WTC11 (cell line): ENCODE measurements at regions not wholly inside any gene's neighbourhood (a gene's known extent, or its start where the extent isn't known, plus 50 kb on each side); places are given as distances from the start of the nearest gene placed in this dataset.

Source experiments
- ATAC-seq: fragments of 200-7000 bp; cut with Tn5 transposase; 2 replicates; pipeline ENCODE4 v1.10.0; 2021; ENCODE audit warnings: mild to moderate bottlenecking, moderate library complexity
- CTCF ChIA-PET: fragments of 300-600 bp; sonication (Branson Sonifier 250); formaldehyde crosslinking; loops from one replicate; lab custom pipeline; 2021; ENCODE audit warnings: antibody characterized with exemption; lab: Charles Lee
- POLR2A ChIA-PET: fragments of 350-600 bp; sonication (Branson Sonifier 250); formaldehyde crosslinking; loops from one replicate; lab custom pipeline; 2021; ENCODE audit warnings: antibody characterized with exemption; lab: Charles Lee
- DNase-seq: peaks from one replicate; pipeline ENCODE4 v3.0.0; 2021; ENCODE audit warnings: low spot score
- H3K27ac Mint-ChIP-seq: 2 replicates; pipeline ENCODE4 v1.8.0; 2021; ENCODE audit warnings: mixed read lengths
- H3K27me3 Mint-ChIP-seq: 2 replicates; pipeline ENCODE4 v1.8.0; 2021; ENCODE audit warnings: low read depth, mild to moderate bottlenecking, moderate library complexity, mixed read lengths
- H3K36me3 Mint-ChIP-seq: 2 replicates; pipeline ENCODE4 v1.8.0; 2021; ENCODE audit warnings: mixed read lengths
- H3K4me1 Mint-ChIP-seq: 2 replicates; pipeline ENCODE4 v1.8.0; 2022; ENCODE audit warnings: mixed read lengths
- H3K4me3 Mint-ChIP-seq: 2 replicates; pipeline ENCODE4 v1.8.0; 2021; ENCODE audit warnings: mild to moderate bottlenecking, moderate library complexity, mixed read lengths
- H3K9me3 Mint-ChIP-seq: 2 replicates; pipeline ENCODE4 v1.8.0; 2021; ENCODE audit warnings: mixed read lengths
- ATF1 ChIP-seq: sonication (generic); formaldehyde crosslinking; IDR thresholded peaks from 2 replicates; pipeline ENCODE4 v1.8.1; 2023; ENCODE audit warnings: mild to moderate bottlenecking, moderate library complexity, missing genetic modification reagents
- ATF2 ChIP-seq: sonication (generic); formaldehyde crosslinking; IDR thresholded peaks from 2 replicates; pipeline ENCODE4 v1.8.1; 2022; ENCODE audit warnings: low read depth, missing genetic modification reagents, borderline replicate concordance
- CTCF ChIP-seq: fragments of 200-600 bp; IDR thresholded peaks from 2 replicates; pipeline ENCODE4 v1.8.0; 2022; ENCODE audit warnings: antibody characterized with exemption
- GTF2I ChIP-seq: fragments of 250-450 bp; sonication (Bioruptor Pico); conservative IDR thresholded peaks from 2 replicates; pipeline ENCODE4 v1.4.0; 2021; ENCODE audit warnings: mild to moderate bottlenecking
- MXD4 ChIP-seq: fragments of 250-450 bp; sonication (Bioruptor Pico); IDR thresholded peaks from 2 replicates; pipeline ENCODE4 v1.8.0; 2021; ENCODE audit warnings: mild to moderate bottlenecking, moderate library complexity, borderline replicate concordance
- NR1H2 ChIP-seq: sonication (generic); formaldehyde crosslinking; IDR thresholded peaks from 2 replicates; pipeline ENCODE4 v1.9.0; 2021; ENCODE audit warnings: mild to moderate bottlenecking, moderate library complexity, missing genetic modification reagents
- TEAD4 ChIP-seq: sonication (generic); formaldehyde crosslinking; IDR thresholded peaks from 2 replicates; pipeline ENCODE4 v1.8.0; 2022; ENCODE audit warnings: mild to moderate bottlenecking, missing genetic modification reagents
- TP53 ChIP-seq: sonication (generic); formaldehyde crosslinking; IDR thresholded peaks from 2 replicates; pipeline ENCODE4 v1.8.1; 2023; ENCODE audit warnings: mild to moderate bottlenecking, missing genetic modification reagents
- TF ChIP-seq, protein P1 (sequence below): sonication (generic); formaldehyde crosslinking; IDR thresholded peaks from 2 replicates; pipeline ENCODE4 v1.8.0; 2023; ENCODE audit warnings: missing genetic modification reagents, mild to moderate bottlenecking, borderline replicate concordance
- TF ChIP-seq, protein P2 (sequence below): sonication (generic); formaldehyde crosslinking; IDR thresholded peaks from 2 replicates; pipeline ENCODE4 v1.8.1; 2023; ENCODE audit warnings: mild to moderate bottlenecking, missing genetic modification reagents, borderline replicate concordance
- TF ChIP-seq, protein P3 (sequence below): fragments of 250-450 bp; sonication (Bioruptor Pico); IDR thresholded peaks from 2 replicates; pipeline ENCODE4 v1.9.0; 2021; ENCODE audit warnings: moderate library complexity, mild to moderate bottlenecking, inconsistent platforms, borderline replicate concordance
- TF ChIP-seq, protein P4 (sequence below): sonication (generic); formaldehyde crosslinking; IDR thresholded peaks from 2 replicates; pipeline ENCODE4 v1.8.0; 2022; ENCODE audit warnings: mild to moderate bottlenecking, missing genetic modification reagents

DNA sequence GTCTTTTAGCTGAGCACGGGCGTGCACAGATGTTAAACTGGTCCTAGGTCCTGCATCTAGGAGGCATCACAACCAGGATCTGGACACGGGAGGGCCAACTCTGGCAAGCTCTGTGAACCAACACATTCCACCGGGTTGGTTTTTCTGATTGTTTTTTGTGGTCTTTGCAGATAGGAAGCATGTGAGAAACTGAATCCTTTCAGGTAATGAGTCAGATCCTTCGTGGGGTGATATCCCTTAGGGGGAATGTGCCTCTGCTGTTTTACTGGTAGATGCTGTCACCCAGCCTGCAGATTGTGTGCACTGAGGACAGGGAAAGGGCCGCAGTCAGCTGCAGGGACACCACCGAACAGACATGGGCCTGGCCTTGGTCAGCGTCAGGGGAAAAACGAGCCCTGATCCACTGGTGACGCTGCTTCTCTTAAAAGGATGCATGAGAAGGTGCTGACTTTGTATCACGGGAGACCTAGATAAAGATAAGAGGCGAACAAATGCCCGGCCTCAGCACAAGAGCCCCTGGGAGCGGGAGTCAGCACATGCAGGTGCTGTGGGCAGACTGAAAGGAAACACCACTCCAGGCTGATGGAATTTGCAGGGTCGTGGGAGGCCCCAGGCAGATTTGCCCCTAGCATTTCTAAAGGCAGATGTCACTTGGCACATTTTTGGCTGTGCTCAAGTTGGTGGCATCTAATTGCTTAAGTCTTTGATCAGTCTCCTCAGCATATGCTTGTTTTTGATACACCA, 51.1 kb downstream of the DOP1B start:
- Mint-ChIP-seq H3K27ac (peak overlapping the region; percentile 55), H3K27me3 (no peaks in the 10 kb centered on the region), H3K4me3 (no peak overlapping the region), H3K36me3 (no peaks in the 10 kb centered on the region), H3K4me1 (peaks cover 13% of the 10 kb centered on the region), H3K9me3 (no peaks in the 10 kb centered on the region)
- POLR2A ChIA-PET: interaction anchor here (0.7 kb wide), 2 partner anchors 26 to 52 kb away, joined by 4 read pairs; no protein-coding TSS in a partner anchor
- TF ChIP-seq ATF1 (CRISPR knock-in tag) (no peak), NR1H2 (no peak), TEAD4 (no peak), GTF2I (no peak), TP53 (CRISPR knock-in tag) (no peak), ATF2 (no peak), MXD4 (CRISPR knock-in tag) (no peak), CTCF (no peak)
- TF ChIP-seq, protein P1, sequence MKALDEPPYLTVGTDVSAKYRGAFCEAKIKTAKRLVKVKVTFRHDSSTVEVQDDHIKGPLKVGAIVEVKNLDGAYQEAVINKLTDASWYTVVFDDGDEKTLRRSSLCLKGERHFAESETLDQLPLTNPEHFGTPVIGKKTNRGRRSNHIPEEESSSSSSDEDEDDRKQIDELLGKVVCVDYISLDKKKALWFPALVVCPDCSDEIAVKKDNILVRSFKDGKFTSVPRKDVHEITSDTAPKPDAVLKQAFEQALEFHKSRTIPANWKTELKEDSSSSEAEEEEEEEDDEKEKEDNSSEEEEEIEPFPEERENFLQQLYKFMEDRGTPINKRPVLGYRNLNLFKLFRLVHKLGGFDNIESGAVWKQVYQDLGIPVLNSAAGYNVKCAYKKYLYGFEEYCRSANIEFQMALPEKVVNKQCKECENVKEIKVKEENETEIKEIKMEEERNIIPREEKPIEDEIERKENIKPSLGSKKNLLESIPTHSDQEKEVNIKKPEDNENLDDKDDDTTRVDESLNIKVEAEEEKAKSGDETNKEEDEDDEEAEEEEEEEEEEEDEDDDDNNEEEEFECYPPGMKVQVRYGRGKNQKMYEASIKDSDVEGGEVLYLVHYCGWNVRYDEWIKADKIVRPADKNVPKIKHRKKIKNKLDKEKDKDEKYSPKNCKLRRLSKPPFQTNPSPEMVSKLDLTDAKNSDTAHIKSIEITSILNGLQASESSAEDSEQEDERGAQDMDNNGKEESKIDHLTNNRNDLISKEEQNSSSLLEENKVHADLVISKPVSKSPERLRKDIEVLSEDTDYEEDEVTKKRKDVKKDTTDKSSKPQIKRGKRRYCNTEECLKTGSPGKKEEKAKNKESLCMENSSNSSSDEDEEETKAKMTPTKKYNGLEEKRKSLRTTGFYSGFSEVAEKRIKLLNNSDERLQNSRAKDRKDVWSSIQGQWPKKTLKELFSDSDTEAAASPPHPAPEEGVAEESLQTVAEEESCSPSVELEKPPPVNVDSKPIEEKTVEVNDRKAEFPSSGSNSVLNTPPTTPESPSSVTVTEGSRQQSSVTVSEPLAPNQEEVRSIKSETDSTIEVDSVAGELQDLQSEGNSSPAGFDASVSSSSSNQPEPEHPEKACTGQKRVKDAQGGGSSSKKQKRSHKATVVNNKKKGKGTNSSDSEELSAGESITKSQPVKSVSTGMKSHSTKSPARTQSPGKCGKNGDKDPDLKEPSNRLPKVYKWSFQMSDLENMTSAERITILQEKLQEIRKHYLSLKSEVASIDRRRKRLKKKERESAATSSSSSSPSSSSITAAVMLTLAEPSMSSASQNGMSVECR (CRISPR knock-in tag): no peak
- TF ChIP-seq, protein P2, sequence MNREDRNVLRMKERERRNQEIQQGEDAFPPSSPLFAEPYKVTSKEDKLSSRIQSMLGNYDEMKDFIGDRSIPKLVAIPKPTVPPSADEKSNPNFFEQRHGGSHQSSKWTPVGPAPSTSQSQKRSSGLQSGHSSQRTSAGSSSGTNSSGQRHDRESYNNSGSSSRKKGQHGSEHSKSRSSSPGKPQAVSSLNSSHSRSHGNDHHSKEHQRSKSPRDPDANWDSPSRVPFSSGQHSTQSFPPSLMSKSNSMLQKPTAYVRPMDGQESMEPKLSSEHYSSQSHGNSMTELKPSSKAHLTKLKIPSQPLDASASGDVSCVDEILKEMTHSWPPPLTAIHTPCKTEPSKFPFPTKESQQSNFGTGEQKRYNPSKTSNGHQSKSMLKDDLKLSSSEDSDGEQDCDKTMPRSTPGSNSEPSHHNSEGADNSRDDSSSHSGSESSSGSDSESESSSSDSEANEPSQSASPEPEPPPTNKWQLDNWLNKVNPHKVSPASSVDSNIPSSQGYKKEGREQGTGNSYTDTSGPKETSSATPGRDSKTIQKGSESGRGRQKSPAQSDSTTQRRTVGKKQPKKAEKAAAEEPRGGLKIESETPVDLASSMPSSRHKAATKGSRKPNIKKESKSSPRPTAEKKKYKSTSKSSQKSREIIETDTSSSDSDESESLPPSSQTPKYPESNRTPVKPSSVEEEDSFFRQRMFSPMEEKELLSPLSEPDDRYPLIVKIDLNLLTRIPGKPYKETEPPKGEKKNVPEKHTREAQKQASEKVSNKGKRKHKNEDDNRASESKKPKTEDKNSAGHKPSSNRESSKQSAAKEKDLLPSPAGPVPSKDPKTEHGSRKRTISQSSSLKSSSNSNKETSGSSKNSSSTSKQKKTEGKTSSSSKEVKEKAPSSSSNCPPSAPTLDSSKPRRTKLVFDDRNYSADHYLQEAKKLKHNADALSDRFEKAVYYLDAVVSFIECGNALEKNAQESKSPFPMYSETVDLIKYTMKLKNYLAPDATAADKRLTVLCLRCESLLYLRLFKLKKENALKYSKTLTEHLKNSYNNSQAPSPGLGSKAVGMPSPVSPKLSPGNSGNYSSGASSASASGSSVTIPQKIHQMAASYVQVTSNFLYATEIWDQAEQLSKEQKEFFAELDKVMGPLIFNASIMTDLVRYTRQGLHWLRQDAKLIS (CRISPR knock-in tag): no peak
- TF ChIP-seq, protein P3, sequence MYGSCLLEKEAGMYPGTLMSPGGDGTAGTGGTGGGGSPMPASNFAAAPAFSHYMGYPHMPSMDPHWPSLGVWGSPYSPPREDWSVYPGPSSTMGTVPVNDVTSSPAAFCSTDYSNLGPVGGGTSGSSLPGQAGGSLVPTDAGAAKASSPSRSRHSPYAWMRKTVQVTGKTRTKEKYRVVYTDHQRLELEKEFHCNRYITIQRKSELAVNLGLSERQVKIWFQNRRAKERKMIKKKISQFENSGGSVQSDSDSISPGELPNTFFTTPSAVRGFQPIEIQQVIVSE (CRISPR knock-in tag): no peak
- TF ChIP-seq, protein P4, sequence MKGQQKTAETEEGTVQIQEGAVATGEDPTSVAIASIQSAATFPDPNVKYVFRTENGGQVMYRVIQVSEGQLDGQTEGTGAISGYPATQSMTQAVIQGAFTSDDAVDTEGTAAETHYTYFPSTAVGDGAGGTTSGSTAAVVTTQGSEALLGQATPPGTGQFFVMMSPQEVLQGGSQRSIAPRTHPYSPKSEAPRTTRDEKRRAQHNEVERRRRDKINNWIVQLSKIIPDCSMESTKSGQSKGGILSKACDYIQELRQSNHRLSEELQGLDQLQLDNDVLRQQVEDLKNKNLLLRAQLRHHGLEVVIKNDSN (CRISPR knock-in tag): no peak
- no peak for ATAC-seq
- CTCF ChIA-PET: interaction anchor here (1.8 kb wide), 1 partner anchor 56 kb away, joined by 3 read pairs; no protein-coding TSS in a partner anchor
- no peak for DNase-seq
